HCT116 (cell line): ENCODE measurements at regions not wholly inside any gene's neighbourhood (a gene's known extent, or its start where the extent isn't known, plus 50 kb on each side); places are given as distances from the start of the nearest gene placed in this dataset.

Source experiments
- ATAC-seq: fragments of 200-7000 bp; cut with Tn5 transposase; 2 replicates; pipeline ENCODE4 v1.9.1; 2020; ENCODE audit warnings: mild to moderate bottlenecking, moderate library complexity
- BruUV-seq: library from RNA; stranded (reverse); fragments of 400-500 nt; replicated peaks from 2 replicates; lab custom pipeline; 2021; lab: Mats Ljungman, UMichigan
- CTCF ChIA-PET: fragments of 300-600 bp; sonication (Branson Sonifier 250); formaldehyde crosslinking; loops from one replicate; lab custom pipeline; 2021; ENCODE audit warnings: antibody characterized with exemption; lab: Charles Lee
- POLR2A ChIA-PET: fragments of 300-600, 350-600 bp; sonication (Branson Sonifier 250); formaldehyde crosslinking; loops from one replicate; lab custom pipeline; 2021; ENCODE audit warnings: antibody characterized with exemption; lab: Charles Lee
- RAD21 ChIA-PET, 2 experiments: fragments of 300-600 bp; sonication (Branson Sonifier 250); formaldehyde crosslinking; loops; one replicate each; lab custom pipeline; 2023; ENCODE audit warnings: low total read pairs in 2 of 2; ENCODE audit not compliant: uncharacterized antibody in 2 of 2, unreplicated experiment in 2 of 2, low non-redundant PET in 1 of 2; lab: Charles Lee
- DNase-seq: peaks from one replicate; pipeline ENCODE4 v3.0.0-alpha.2; 2010; ENCODE audit warnings: low read depth, low spot score
- H2AFZ ChIP-seq: fragments of 200-600 bp; shearing (Covaris generic), sonication (generic); 2 replicates; pipeline ENCODE4 v1.6.1; 2017; ENCODE audit warnings: low read depth, mixed run types, mixed read lengths, antibody characterized with exemption, low read length; ENCODE audit not compliant: poor library complexity, severe bottlenecking
- H3K27ac ChIP-seq: 2 replicates; pipeline ENCODE4 v1.5.1; 2012; ENCODE audit warnings: low read depth, low read length
- H3K27me3 ChIP-seq: fragments of 200-600 bp; sonication (generic); 2 replicates; pipeline ENCODE4 v1.6.1; 2016; ENCODE audit warnings: mixed run types, low read length, mixed read lengths; ENCODE audit not compliant: insufficient read depth
- H3K36me3 ChIP-seq, 2 experiments: fragments of 200-500 bp in 1 of 2; fragments of 200-600 bp in 1 of 2; sonication (Bioruptor generic) in 1 of 2; sonication (generic) in 1 of 2; 2 replicates each; pipeline versions ENCODE4 v1.5.1 to v1.6.1; 2014 to 2016; ENCODE audit warnings: low read length in 2 of 2, inconsistent platforms in 1 of 2, mixed read lengths in 1 of 2, mixed run types in 1 of 2; ENCODE audit not compliant: insufficient read depth in 2 of 2, control insufficient read depth in 1 of 2
- H3K4me1 ChIP-seq, 2 experiments: fragments of 200-600 bp in 1 of 2; sonication (generic) in 1 of 2; 2 replicates each; pipeline versions ENCODE4 v1.5.1 to v1.6.1; 2012 to 2017; ENCODE audit warnings: low read length in 2 of 2, inconsistent platforms in 1 of 2, mild to moderate bottlenecking in 1 of 2, mixed read lengths in 1 of 2, mixed run types in 1 of 2, moderate library complexity in 1 of 2; ENCODE audit not compliant: insufficient read depth in 2 of 2, control insufficient read depth in 1 of 2
- H3K4me2 ChIP-seq: fragments of 200-600 bp; sonication (generic); 2 replicates; pipeline ENCODE4 v1.6.1; 2017; ENCODE audit warnings: mixed run types, low read length, mixed read lengths
- H3K4me3 ChIP-seq, 2 experiments: fragments of 200-600 bp in 1 of 2; sonication (generic) in 1 of 2; replicated peaks in 1 of 2; 2 replicates each; pipeline ENCODE4 v1.5.1; 2011 to 2016; ENCODE audit warnings: low read length in 2 of 2, control low read depth in 1 of 2, low read depth in 1 of 2, mild to moderate bottlenecking in 1 of 2, mixed read lengths in 1 of 2, mixed run types in 1 of 2
- H3K79me2 ChIP-seq: fragments of 200-600 bp; sonication (generic); 2 replicates; pipeline ENCODE4 v1.6.1; 2017; ENCODE audit warnings: mild to moderate bottlenecking, mixed run types, low read length, moderate library complexity, mixed read lengths; ENCODE audit not compliant: insufficient read depth
- H3K9ac ChIP-seq: fragments of 200-600 bp; sonication (generic); 2 replicates; pipeline ENCODE4 v1.6.1; 2016; ENCODE audit warnings: low read length, mixed read lengths
- H3K9me2 ChIP-seq: fragments of 200-600 bp; sonication (generic), shearing (Covaris generic); 2 replicates; pipeline ENCODE4 v1.6.1; 2017; ENCODE audit warnings: mixed run types, mild to moderate bottlenecking, moderate library complexity; ENCODE audit not compliant: insufficient read depth
- H3K9me3 ChIP-seq, 2 experiments: fragments of 200-500 bp in 1 of 2; fragments of 200-600 bp in 1 of 2; sonication (Bioruptor generic) in 1 of 2; sonication (generic) in 1 of 2; 2 replicates each; pipeline ENCODE4 v1.6.1; 2014 to 2017; ENCODE audit warnings: low read length in 2 of 2, mixed read lengths in 2 of 2, inconsistent platforms in 1 of 2, low read depth in 1 of 2, mild to moderate bottlenecking in 1 of 2, mixed run types in 1 of 2, moderate library complexity in 1 of 2; ENCODE audit not compliant: control insufficient read depth in 1 of 2, insufficient read depth in 1 of 2
- H4K20me1 ChIP-seq: fragments of 200-600 bp; sonication (generic), shearing (Covaris generic); 2 replicates; pipeline ENCODE4 v1.6.1; 2017; ENCODE audit warnings: mixed run types, mild to moderate bottlenecking, moderate library complexity; ENCODE audit not compliant: insufficient read depth
- CBX3 ChIP-seq: IDR thresholded peaks from 2 replicates; pipeline ENCODE4 v1.6.1; 2012; ENCODE audit warnings: low read depth
- EZH2 ChIP-seq: fragments of 200-600 bp; sonication (generic); IDR thresholded peaks from 2 replicates; pipeline ENCODE4 v1.6.1; 2017; ENCODE audit warnings: antibody characterized with exemption, mixed run types
- FOSL1 ChIP-seq: IDR thresholded peaks from 2 replicates; pipeline ENCODE4 v1.6.1; 2012; ENCODE audit warnings: low read depth
- POLR2AphosphoS5 ChIP-seq: IDR thresholded peaks from 2 replicates; pipeline ENCODE4 v1.6.1; 2011; ENCODE audit warnings: mild to moderate bottlenecking, low read depth, low read length, moderate library complexity
- REST ChIP-seq: IDR thresholded peaks from 2 replicates; pipeline ENCODE4 v1.6.1; 2012; ENCODE audit warnings: low read depth
- SP1 ChIP-seq: IDR thresholded peaks from 2 replicates; pipeline ENCODE4 v1.6.1; 2012; ENCODE audit warnings: low read depth
- intact Hi-C: fragments of 100-400 bp; cut with micrococcal nuclease; formaldehyde crosslinking; loops from 2 replicates; pipeline ENCODE4 v1.10.0; 2022

GRCh38 chr2:236761358-236761757, 191.7 kb downstream of the ACKR3 start:
- no peaks in the 10 kb centered on the region for H3K4me1 ChIP-seq
- H3K27me3 ChIP-seq = peaks cover 45% of the 10 kb centered on the region
- no peak overlapping the region for H3K9ac ChIP-seq
- TF ChIP-seq REST (no peak), FOSL1 (no peak)
- TF ChIP-seq, all 23 proteins: peak for 0
- BruUV-seq = no TSS peak
- no peak for DNase-seq
- Histone ChIP-seq H2AFZ (no peak overlapping the region), H3K79me2 (no peaks in the 10 kb centered on the region), H3K4me3 (no peak overlapping the region), H3K4me2 (no peak overlapping the region), H4K20me1 (no peaks in the 10 kb centered on the region), H3K27ac (no peak overlapping the region), H3K9me3 (no peaks in the 10 kb centered on the region), H3K36me3 (no peaks in the 10 kb centered on the region), H3K9me2 (no peaks in the 10 kb centered on the region)
- intact Hi-C loops = no loop called here
- ChIA-PET POLR2A (no interaction called here), RAD21 (no interaction called here), CTCF (no interaction called here)
- no peak for ATAC-seq

GRCh38 chr2:236762628-236763027, 193.0 kb downstream of the ACKR3 start:
- ChIA-PET RAD21 (no interaction called here), CTCF (no interaction called here), POLR2A (no interaction called here)
- H3K9ac ChIP-seq = no peak overlapping the region
- H3K4me3 ChIP-seq = no peak overlapping the region
- no peak overlapping the region for H3K27ac ChIP-seq
- no peak for TF ChIP-seq SP1
- no peak for TF ChIP-seq REST
- no peak for TF ChIP-seq CBX3
- TF ChIP-seq EZH2 = no peak
- TF ChIP-seq POLR2AphosphoS5 = no peak
- DNase-seq (no peak), ATAC-seq (no peak)
- no peaks in the 10 kb centered on the region for H3K9me3 ChIP-seq
- no peaks in the 10 kb centered on the region for H3K36me3 ChIP-seq
- no TSS peak for BruUV-seq
- no peaks in the 10 kb centered on the region for H3K9me2 ChIP-seq
- H2AFZ ChIP-seq = no peak overlapping the region
- intact Hi-C loops = no loop called here
- no peaks in the 10 kb centered on the region for H3K4me1 ChIP-seq
- H4K20me1 ChIP-seq = no peaks in the 10 kb centered on the region
- no peaks in the 10 kb centered on the region for H3K79me2 ChIP-seq
- peaks cover 43% of the 10 kb centered on the region for H3K27me3 ChIP-seq
- H3K4me2 ChIP-seq = no peak overlapping the region
